ENCODE measurements at regions not wholly inside any gene's neighbourhood (a gene's known extent, or its start where the extent isn't known, plus 50 kb on each side); places are given as distances from the start of the nearest gene placed in this dataset.
A peak's percentile ranks its signal among the peaks of the same experiment; 100 is the strongest.

DNA sequence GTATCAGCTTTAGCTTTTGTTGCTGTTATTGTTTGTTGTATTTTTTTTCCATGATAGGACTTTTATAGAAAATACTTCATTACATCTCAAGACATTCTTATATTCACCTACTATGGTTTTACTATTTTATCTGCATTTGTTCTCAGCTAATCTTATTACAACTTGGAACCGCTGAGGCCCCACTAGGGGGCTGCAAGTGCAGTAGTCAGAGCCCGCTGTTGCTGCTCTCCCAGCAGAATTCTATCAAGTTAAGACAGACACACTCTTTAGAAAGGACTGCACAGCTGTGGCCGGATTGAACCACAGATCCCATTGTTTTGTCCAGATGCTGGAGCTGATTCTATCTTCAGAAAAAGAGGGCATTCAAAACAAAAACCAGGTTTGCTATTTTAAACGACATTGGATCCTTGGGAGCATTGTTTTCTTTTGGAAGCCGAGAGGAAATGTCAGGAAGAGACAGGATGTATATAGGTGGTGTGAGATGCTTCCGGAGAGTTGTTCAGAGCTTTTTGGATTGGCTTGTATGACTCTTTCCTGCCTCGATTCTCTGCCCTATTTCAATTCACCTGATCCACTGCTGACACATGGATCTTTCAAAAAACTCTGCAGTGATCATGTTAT is 105.7 kb upstream of the GAREM1 start:
- TF ChIP-seq, protein P1, sequence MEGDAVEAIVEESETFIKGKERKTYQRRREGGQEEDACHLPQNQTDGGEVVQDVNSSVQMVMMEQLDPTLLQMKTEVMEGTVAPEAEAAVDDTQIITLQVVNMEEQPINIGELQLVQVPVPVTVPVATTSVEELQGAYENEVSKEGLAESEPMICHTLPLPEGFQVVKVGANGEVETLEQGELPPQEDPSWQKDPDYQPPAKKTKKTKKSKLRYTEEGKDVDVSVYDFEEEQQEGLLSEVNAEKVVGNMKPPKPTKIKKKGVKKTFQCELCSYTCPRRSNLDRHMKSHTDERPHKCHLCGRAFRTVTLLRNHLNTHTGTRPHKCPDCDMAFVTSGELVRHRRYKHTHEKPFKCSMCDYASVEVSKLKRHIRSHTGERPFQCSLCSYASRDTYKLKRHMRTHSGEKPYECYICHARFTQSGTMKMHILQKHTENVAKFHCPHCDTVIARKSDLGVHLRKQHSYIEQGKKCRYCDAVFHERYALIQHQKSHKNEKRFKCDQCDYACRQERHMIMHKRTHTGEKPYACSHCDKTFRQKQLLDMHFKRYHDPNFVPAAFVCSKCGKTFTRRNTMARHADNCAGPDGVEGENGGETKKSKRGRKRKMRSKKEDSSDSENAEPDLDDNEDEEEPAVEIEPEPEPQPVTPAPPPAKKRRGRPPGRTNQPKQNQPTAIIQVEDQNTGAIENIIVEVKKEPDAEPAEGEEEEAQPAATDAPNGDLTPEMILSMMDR (conservative IDR thresholded peaks at IDR 0.05; ENCODE audit: low read length), result peak; percentile 46
- no peak for TF ChIP-seq EZH2phosphoT487 (IDR thresholded peaks at IDR 0.05; ENCODE audit: borderline replicate concordance)

Data from Loucy (cell line).